Peyer's patch (tissue), 4 donors: ENCODE measurements at regions not wholly inside any gene's neighbourhood (a gene's known extent, or its start where the extent isn't known, plus 50 kb on each side); places are given as distances from the start of the nearest gene placed in this dataset.

ENCODE experiments used
- POLR2A ChIP-seq, 2 donors: fragments of 450-650 bp; IDR thresholded peaks; one replicate each; pipeline ENCODE4 v1.5.1; 2017; ENCODE audit warnings: antibody characterized with exemption in 2 of 2, mild to moderate bottlenecking in 2 of 2, moderate library complexity in 2 of 2
- TF ChIP-seq, protein P1 (sequence below), 6 experiments: fragments of 450-650 bp in 4 of 6; fragments of 200-600 bp in 2 of 6; sonication (generic) in 1 of 6; IDR thresholded peaks; one replicate each; pipeline ENCODE4 v1.5.1; 2017 to 2019; ENCODE audit warnings: antibody characterized with exemption in 6 of 6, mild to moderate bottlenecking in 3 of 6, moderate library complexity in 1 of 6

DNA sequence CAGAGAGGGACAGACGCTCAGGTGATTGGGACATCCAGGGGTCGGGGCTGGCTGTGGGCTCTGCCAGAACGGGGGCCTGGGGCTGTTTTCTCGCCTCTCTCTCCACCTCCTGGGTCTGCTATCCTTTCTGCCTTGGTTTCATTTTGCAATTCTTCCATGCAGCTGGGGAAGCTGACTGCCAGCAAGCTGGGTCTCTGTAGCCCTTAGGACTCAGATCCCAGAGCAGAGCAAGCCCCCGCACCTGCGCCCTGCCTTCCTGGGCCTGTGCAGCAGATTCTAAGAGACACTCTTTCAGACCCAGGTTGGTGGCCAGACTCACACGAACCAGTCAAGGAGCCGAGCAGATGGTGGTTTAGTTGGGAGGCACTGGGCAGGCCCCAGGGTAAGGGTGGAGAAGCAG lies 59.1 kb upstream of the GRPEL1 start:
- TF ChIP-seq, protein P1, sequence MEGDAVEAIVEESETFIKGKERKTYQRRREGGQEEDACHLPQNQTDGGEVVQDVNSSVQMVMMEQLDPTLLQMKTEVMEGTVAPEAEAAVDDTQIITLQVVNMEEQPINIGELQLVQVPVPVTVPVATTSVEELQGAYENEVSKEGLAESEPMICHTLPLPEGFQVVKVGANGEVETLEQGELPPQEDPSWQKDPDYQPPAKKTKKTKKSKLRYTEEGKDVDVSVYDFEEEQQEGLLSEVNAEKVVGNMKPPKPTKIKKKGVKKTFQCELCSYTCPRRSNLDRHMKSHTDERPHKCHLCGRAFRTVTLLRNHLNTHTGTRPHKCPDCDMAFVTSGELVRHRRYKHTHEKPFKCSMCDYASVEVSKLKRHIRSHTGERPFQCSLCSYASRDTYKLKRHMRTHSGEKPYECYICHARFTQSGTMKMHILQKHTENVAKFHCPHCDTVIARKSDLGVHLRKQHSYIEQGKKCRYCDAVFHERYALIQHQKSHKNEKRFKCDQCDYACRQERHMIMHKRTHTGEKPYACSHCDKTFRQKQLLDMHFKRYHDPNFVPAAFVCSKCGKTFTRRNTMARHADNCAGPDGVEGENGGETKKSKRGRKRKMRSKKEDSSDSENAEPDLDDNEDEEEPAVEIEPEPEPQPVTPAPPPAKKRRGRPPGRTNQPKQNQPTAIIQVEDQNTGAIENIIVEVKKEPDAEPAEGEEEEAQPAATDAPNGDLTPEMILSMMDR (IDR thresholded peaks at IDR 0.05) = no peak
- TF ChIP-seq POLR2A (IDR thresholded peaks at IDR 0.05) = no peak
